HepG2 (cell line): ENCODE measurements at regions not wholly inside any gene's neighbourhood (a gene's known extent, or its start where the extent isn't known, plus 50 kb on each side); places are given as distances from the start of the nearest gene placed in this dataset.

Experiments
- ATAC-seq: fragments of 200-7000 bp; cut with Tn5 transposase; 3 replicates; pipeline ENCODE4 v1.9.1; 2020; ENCODE audit warnings: mild to moderate bottlenecking, moderate library complexity
- BruUV-seq: library from RNA; stranded (reverse); fragments of 400-500 nt; replicated peaks from 2 replicates; lab custom pipeline; 2021; lab: Mats Ljungman, UMichigan
- CTCF ChIA-PET: fragments of 300-600 bp; formaldehyde crosslinking; extraction: SDS; loops from one replicate; lab custom pipeline; 2021; ENCODE audit warnings: low total read pairs, inconsistent platforms, low intra/inter-chr PET ratio; lab: Yijun Ruan, JAX
- POLR2A ChIA-PET: fragments of 350-600 bp; sonication (Branson Sonifier 250); formaldehyde crosslinking; loops from one replicate; lab custom pipeline; 2020; ENCODE audit warnings: antibody characterized with exemption, inconsistent platforms; lab: Yijun Ruan, JAX
- DNase-seq: peaks from one replicate; pipeline ENCODE4 v3.0.0-alpha.2; 2015; ENCODE audit warnings: low spot score
- FAIRE-seq: peaks from 3 replicates; lab custom pipeline; 2011; peaks lifted over from hg19 to GRCh38; lab: Jason Lieb, UNC
- H2AFZ ChIP-seq: one replicate; pipeline ENCODE4 v1.6.1; 2011; ENCODE audit warnings: low read length, inconsistent platforms
- H3K27ac ChIP-seq: fragments of 300-600 bp; 3 replicates; pipeline ENCODE4 v1.8.0; 2011; ENCODE audit warnings: mixed run types, mild to moderate bottlenecking, mixed read lengths, low read length, inconsistent platforms; ENCODE audit not compliant: insufficient read depth; ENCODE audit errors: extremely low read length
- H3K27me3 ChIP-seq, 2 experiments: fragments of 200-600 bp in 1 of 2; 2 replicates in 1 of 2; 3 replicates in 1 of 2; pipeline versions ENCODE4 v1.6.0 to v1.8.0; 2011; ENCODE audit warnings: low read length in 2 of 2, mild to moderate bottlenecking in 2 of 2, moderate library complexity in 2 of 2, inconsistent platforms in 1 of 2; ENCODE audit not compliant: insufficient read depth in 2 of 2, control insufficient read depth in 1 of 2
- H3K36me3 ChIP-seq, 2 experiments: fragments of 200-600 bp in 1 of 2; replicated peaks in 1 of 2; 2 replicates in 1 of 2; 3 replicates in 1 of 2; pipeline versions ENCODE4 v1.5.1 to v1.8.0; 2011; ENCODE audit warnings: low read length in 2 of 2, inconsistent platforms in 1 of 2; ENCODE audit not compliant: insufficient read depth in 2 of 2, control insufficient read depth in 1 of 2
- H3K4me1 ChIP-seq: 2 replicates; pipeline ENCODE4 v1.5.1; 2012; ENCODE audit warnings: low read length, inconsistent platforms; ENCODE audit not compliant: insufficient read depth
- H3K4me2 ChIP-seq: 2 replicates; pipeline ENCODE4 v1.6.0; 2011; ENCODE audit warnings: low read depth, low read length, inconsistent platforms
- H3K4me3 ChIP-seq, 3 experiments: fragments of 200-600 bp in 1 of 3; sonication (generic), shearing (Covaris generic) in 1 of 3; replicated peaks in 1 of 3; 2 replicates each; pipeline ENCODE4 v1.5.1; 2011 to 2016; ENCODE audit warnings: low read length in 3 of 3, inconsistent platforms in 2 of 3, low read depth in 2 of 3, mild to moderate bottlenecking in 2 of 3, control low read depth in 1 of 3, mixed read lengths in 1 of 3; ENCODE audit not compliant: insufficient read depth in 1 of 3
- H3K79me2 ChIP-seq: one replicate; pipeline ENCODE4 v1.6.1; 2011; ENCODE audit warnings: low read length, inconsistent platforms; ENCODE audit not compliant: insufficient read depth
- H3K9ac ChIP-seq: 2 replicates; pipeline ENCODE4 v1.6.0; 2011; ENCODE audit warnings: mild to moderate bottlenecking, low read depth, low read length, inconsistent platforms; ENCODE audit not compliant: insufficient read depth
- H3K9me3 ChIP-seq: 2 replicates; pipeline ENCODE4 v1.5.1; 2012; ENCODE audit warnings: mild to moderate bottlenecking, low read length
- H4K20me1 ChIP-seq: 2 replicates; pipeline ENCODE4 v1.6.0; 2011; ENCODE audit warnings: inconsistent platforms, mild to moderate bottlenecking, low read length, moderate library complexity; ENCODE audit not compliant: insufficient read depth
- DMTF1 ChIP-seq: sonication (generic); formaldehyde crosslinking; IDR thresholded peaks from 2 replicates; pipeline ENCODE4 v1.4.0; 2020; ENCODE audit warnings: mild to moderate bottlenecking, missing genetic modification reagents
- HDAC2 ChIP-seq: sonication (generic); formaldehyde crosslinking; IDR thresholded peaks from 2 replicates; pipeline ENCODE4 v1.4.0; 2020; ENCODE audit warnings: missing genetic modification reagents
- MYNN ChIP-seq: sonication (generic); formaldehyde crosslinking; IDR thresholded peaks from 2 replicates; pipeline ENCODE4 v1.4.0; 2020; ENCODE audit warnings: mild to moderate bottlenecking, low read depth, missing genetic modification reagents
- PRDM15 ChIP-seq: sonication (generic); formaldehyde crosslinking; IDR thresholded peaks from 2 replicates; pipeline ENCODE4 v1.4.0; 2020; ENCODE audit warnings: missing genetic modification reagents
- THAP8 ChIP-seq: sonication (generic); formaldehyde crosslinking; IDR thresholded peaks from 2 replicates; pipeline ENCODE4 v1.5.1; 2020; ENCODE audit warnings: missing genetic modification reagents, mild to moderate bottlenecking, borderline replicate concordance
- WGBS: methylation state at CpG from one replicate; pipeline ENCODE4 v1.1.6; 2017; ENCODE audit warnings: low lambda C conversion rate; 5-methylcytosine and 5-hydroxymethylcytosine counted together
- in situ Hi-C: cut with HindIII; loops from 2 replicates; pipeline ENCODE4 v1.10.0; 2017; ENCODE audit warnings: low pct_unique_long_range_greater_than_20kb; ENCODE audit not compliant: extremely low pct_ligation_motif_present
- intact Hi-C: fragments of 100-400 bp; cut with micrococcal nuclease; formaldehyde crosslinking; loops from one replicate; pipeline ENCODE4 v1.10.0; 2022; ENCODE audit not compliant: unreplicated experiment

GRCh38 chr6:134394905-134395304, 77.0 kb upstream of the SGK1 start:
- TF ChIP-seq THAP8 (no peak), HDAC2 (CRISPR knock-in tag) (no peak), DMTF1 (CRISPR knock-in tag) (no peak), MYNN (no peak), PRDM15 (CRISPR knock-in tag) (no peak)
- Histone ChIP-seq H3K79me2 (no peaks in the 10 kb centered on the region), H4K20me1 (no peaks in the 10 kb centered on the region), H3K9me3 (no peaks in the 10 kb centered on the region), H3K4me2 (no peak overlapping the region), H3K9ac (no peak overlapping the region), H3K27me3 (peaks cover 0 to 4% of the 10 kb centered on the region in 2 experiments; a peak in 1 of 5 replicates), H3K4me3 (no peak overlapping the region), H3K27ac (no peak overlapping the region), H3K36me3 (no peaks in the 10 kb centered on the region), H2AFZ (no peak overlapping the region), H3K4me1 (no peaks in the 10 kb centered on the region)
- intact Hi-C loops (no loop called here), in situ Hi-C loops (no loop called here)
- 6% methylated on average over 1 of the region's 1 CpG for WGBS
- CTCF ChIA-PET = no interaction called here
- ATAC-seq (no peak), FAIRE-seq (no peak), DNase-seq (no peak)
- no TSS peak for BruUV-seq
- POLR2A ChIA-PET = no interaction called here
